DMS153 (cell line): ENCODE measurements at regions not wholly inside any gene's neighbourhood (a gene's known extent, or its start where the extent isn't known, plus 50 kb on each side); places are given as distances from the start of the nearest gene placed in this dataset.
"Not testable (repeated sequence)": the region's sequence is repeated elsewhere in the genome, so short reads cannot be mapped to it uniquely, and the experiment has no call there.

Experiments
- DNase-seq: peaks from one replicate; lab custom pipeline; 2025; lab: John Stamatoyannopoulos, UW

DNA sequence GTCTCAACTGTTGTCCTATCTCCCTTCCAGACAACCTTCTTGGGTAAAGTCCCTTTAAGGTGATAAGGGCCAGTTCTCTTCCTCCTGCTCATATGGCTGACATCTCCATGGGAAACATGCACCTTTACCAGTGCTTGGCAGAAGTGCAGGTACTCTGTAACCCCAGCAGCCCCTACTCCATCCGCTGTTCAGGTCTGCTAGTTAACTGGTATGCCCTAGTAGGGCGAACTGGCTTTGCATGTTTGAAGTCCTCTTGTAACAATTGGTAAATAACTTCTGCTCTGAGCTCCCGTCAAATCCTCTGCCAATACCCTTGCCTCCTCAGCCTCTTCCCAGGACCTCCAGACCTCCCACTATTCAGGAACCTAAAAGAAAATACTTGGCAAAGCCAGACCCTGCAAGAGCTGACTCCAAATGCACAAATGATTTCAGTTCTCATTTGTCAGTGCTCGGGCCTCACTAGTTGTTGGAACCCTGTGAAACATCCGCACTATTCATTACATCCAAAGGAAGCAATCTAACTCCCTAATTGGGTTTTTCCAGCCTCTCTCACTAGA, 703.7 kb downstream of the MAFB start:
- DNase-seq: no peak

DNA sequence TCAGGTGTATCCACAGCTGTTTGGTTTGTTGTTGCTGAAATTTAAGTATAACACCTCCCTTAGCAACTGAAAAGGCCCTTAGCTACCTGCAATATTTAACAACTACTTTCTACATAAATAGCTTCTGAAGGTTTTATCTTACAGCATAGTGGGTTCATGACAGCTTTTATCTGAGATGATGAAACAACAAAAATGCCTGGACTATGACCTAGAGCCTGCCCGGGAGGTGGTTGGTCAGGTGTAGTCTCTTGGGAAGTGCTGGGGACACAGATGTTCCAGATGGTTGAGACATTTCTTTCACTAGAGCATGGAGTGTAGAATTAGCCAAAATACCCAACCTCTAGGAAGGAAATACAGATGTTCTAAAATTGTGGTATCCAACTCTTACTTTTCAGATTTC, 705.4 kb downstream of the MAFB start:
- DNase-seq: no peak

DNA sequence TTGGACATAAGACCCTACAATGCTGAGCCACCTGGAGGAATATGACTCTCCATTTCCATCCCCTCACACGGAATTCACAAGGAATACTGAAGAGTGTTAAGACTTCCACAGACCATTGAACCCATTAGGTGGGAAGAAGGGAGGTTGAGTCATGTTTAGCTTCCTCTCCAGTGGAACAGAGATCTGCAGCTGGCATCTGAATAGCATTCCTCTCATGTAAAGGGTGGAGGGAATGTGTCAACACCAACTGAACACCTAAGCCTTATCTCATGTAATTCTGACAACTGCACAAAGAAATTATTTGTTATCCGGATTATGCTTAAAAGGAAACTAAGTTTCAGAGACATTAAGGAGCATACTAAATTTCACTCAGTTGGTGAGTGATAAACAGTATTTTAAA, 705.9 kb downstream of the MAFB start:
- DNase-seq: no peak

DNA sequence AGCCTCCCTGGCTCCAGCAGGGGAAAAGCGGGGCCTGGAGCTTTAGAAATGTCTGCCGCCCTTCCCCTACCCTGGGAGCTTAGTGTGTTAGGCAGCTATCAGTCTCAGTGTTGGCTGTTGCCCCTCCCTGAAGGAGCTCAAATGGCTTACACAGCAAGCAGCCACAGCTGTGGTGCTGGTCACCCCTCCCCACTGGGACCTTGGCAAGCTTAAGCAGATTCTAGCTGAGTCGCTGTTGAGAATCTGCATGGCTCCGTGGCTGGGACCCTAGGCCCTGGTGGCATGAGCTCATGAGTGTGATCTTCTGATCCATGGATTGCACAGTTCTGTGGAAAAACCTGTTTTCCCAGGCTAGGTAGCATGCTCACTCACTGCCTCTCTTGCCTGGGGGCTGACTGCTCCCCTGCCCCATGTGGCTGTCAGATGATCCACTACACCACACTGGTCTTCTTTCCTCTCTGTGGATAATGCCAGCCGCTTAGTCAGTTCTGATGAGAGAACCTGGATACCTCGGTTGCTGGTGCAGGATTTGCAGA, 714.0 kb downstream of the MAFB start:
- DNase-seq: no peak

DNA sequence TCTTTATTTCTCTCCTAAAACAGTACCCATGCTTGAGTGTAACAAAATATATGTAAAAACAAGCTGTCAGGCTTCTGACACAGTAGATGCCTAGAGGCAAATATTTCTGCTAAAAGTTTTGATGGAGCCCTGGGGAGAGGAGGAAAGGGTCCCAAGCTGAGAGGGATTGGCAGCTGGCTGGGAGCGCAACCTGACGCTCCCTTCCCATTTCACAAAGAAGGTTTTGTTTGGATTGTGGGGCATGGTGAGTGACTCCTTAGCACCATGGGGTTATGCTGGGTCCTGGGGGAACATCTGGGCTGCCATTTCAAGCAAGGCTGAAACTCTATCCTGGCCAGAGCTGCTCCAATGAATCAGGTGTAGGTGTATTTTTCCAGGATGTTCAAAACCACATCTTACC, 720.5 kb downstream of the MAFB start:
- DNase-seq: no peak

DNA sequence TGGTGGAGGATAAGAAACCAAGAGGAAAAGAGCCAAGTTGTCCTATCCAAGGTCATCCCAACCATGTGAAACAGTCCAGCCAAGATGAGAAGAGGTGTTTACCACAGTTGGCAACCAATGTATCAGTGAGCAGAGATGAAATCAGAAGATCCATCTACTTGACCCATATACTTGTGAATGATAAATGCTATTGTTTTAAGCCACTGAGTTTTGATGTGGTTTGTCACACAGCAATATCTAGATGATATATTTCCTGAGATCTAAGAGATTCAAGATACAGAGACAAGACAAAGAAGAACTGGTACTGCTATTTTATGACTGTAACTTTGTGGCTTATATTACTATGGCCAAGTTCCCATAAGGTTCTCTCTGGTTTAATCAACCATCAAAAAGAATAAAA, 721.2 kb downstream of the MAFB start:
- no peak for DNase-seq

DNA sequence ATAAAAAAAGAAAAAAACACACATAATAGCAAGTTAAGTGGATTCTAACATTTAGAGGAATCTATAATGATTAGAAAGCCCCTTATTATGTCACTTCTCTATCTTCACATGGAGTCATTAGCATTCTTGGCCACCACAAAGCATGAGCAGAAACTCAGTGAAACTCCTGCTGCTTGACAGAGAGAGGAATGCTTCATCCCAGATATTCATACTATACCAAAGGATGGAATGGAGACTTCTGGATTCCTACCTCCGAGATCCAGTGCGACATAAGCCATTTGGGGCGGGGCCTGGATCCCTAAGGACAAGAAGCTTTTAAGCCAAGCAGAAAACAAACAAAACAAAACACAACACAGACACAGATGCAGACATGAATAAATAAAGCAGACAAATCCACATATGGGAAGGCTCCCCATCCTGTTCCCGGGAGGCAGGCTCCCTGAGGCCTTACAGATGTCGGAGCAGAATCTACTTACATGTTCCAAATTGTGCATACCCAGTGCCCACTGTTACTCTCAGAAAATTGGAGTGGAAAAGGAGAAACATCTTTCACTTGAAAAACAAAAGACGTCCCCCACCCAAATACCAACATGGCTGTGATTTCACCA, 727.3 kb downstream of the MAFB start:
- DNase-seq: no peak

DNA sequence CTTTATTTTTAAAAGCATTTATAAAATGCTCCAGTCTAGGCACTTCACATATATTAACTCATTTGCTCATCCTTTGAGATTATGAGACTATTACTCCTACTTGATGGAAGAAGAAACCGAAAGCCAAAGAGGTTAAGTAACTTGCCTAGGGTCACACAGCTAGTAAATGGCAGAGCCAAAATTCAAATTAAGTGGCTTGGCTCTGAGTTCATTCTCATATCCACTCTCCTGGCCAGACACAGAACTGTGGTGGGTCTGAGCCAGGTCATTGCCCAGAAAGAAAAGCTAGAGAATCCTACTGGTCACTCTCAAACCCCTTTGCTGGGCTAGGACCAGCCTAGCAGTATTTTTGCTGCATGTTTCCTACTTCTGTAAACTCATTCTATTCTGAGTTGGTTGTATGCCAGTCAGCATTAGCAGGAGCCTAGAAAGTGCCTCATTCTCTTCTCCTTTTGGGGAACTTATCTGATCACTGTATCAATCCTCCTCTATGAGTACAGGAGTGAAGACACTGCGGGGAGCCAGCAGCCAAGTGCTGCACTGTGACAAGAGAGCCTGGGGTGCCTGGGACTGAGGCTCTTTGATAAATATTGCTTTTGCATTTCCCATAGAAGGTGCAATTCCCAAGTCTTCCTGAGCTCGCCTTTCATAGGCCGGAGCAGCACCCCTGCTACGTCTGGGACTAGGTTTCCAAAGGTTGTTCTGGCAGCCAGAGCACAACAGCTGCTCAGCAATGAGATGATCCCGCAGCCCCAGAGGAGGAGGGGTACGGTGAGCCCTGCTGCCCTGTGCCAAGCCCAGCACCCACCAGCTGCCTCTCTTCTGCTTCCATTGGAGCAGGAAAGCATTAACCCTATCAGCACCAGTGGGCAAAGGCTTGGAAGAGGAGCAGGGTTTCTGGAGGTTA, 728.3 kb downstream of the MAFB start:
- DNase-seq: no peak

DNA sequence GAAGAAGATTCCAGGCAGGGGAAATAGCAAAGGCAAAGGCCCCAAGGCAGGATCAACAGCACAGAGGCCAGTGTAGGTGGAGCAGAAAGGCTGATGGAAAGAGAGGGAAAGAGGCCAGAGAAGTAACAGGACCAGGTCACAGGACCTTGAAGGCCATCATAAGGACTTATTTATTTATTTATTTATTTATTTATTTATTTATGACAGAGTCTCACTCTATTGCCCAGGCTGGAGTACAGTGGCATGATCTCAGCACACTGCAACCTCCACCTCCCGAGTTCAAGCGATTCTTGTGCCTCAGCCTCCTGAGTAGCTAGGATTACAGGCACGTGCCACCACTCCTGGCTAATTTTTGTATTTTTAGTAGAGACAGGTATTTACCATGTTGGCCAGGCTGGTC, 731.1 kb downstream of the MAFB start:
- not testable (repeated sequence) for DNase-seq

DNA sequence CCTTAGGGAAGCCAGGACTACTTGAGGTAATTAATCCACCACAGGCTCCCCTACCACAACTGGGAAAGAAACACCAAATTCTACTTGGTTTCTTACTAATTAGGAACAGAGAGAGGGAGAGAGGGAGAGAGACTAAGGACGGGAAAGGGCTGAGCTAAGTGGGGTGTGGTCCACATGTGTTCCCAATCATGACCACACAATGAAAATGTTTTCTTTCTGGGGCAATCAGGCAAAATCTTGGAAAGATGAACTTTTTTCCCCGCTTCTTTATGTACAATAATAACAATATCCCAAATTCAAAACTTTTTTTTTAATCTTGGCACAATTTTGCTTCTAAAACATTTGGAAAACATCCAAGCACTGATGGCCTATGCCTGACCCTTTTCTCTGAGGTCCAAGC, 734.4 kb downstream of the MAFB start:
- DNase-seq: no peak

DNA sequence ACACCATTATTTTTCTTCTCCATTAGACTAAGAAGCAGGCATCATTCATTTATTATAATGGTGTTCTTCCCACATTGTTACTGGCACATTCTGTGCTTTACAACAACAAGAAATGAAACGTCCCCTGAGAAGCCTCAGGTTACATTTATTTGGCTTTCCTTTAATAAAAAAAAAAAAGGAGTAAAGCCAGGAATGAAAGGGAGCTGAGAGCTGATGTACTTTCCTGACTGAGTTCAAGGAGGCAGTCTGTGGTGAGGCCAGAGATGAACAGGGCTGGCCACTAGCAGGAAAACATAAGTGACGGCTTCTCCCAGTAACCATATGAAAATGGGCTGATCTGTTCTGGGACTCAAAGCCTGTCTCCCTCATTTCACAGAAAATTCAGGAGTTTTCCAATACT, 742.1 kb downstream of the MAFB start:
- DNase-seq: no peak

DNA sequence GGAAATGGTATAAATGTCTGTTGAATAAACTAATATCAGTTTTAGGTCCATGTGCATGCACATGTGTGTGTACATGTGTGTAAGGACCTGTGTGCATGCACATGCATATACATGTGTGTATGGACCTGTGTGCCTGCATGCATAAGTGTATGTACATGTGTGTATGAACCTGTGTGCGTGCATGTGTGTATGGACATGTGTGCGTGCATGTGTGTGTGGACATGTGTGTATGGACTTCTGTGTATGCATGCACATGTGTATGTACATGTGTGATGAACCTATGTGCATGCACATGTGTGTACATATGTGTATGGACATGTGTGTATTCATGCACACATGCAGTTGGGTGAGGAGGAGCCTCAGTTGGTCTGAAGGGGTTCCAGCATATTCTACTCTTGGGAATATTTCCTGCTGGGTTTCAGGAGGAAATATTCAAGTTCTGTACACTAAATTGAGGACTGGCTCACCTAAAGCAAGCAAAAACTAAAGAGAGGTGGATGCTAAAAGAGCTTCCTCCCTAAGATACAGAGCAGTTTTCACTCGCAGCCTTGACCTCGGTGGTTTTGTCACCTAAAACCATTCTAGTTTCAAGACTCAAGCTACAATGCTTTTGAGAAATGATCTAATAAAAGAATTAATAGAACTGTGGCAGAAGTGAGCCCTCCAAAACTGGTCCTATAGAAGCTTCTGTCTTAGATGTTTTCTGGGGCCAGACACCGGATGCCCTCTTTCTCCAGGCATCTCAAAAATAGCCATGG, 742.8 kb downstream of the MAFB start:
- no peak for DNase-seq

DNA sequence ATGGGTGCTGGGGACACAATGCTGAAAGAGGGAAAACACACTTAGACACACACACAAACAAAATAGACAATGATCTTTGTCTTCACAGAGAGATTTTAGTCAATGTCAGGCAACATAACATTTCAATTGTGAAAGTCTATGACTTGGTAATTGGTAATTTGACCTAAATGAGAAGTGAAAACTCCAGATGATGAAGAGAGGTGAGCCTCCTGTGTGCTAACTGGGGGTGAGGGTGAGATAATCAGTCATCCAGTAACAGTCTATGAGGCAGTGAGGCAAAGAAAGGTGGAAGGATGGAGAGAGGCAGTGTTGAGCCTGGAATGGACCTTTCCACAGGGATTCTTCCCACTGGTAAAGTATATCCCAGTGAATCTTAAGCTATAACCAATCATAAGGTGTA, 744.2 kb downstream of the MAFB start:
- DNase-seq: no peak

DNA sequence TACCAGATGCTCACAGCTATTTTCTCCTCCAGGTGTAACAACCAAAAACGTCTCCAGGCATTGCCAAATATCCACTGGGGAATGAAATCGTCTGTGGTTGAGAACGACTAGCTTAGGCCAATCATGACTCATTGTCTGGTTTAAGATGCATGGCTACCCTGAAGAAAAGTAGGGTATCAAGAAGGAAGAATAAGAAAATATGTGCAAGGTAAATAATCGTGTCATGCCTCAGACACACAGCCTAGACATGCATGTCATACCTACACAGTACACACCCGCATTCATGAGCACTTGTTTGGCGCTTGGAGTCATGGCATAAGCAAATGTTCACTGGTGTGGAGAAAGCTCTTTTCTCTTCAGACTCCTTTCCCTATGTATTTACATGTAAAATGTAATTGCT, 745.7 kb downstream of the MAFB start:
- no peak for DNase-seq

DNA sequence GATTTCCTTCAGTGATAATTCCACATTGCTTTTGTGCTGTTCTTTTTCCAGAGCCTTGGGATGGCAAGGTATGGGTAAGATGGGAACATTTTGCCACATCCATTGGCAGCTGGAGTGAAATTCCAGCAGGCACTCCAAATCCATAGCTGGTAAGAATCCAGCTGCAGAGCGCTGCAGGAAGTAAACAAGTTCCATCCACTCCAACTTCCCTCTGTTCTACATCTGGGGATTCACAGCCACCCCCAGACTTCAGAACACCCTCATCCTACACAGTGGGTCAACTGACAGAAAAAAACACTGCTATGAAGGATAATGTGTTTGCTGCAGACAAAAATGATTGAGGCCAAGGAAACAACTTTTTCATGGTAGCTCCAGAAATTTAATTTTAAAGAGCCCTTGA, 747.8 kb downstream of the MAFB start:
- DNase-seq: no peak

DNA sequence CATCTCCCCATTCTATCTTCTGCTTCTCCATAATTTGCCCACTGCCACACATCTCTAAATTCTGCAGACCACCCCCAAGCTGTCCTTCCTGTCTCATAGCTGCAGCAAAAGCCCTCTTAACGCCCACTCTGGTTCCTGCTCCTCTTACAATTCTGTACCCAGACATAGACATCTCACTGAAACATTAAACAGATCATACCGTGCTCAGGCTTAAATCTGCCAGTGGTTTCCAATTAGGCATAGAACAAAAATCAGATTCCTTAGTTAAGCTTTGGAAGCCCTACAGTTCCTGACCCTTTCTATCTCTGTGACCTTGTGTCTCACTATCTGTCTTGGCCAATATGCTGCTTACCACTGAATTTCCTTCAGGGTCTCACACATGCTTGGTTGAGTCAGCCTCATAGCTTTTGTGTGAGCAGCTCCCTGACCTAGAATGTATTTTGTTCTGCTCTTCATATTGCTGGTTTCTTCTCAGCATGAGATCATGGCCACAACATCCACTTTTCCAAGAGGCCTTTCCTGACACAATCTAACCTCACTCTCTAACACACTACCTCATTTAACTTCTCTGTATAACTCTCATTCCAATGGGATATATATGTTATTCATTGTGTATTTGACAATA, 749.7 kb downstream of the MAFB start:
- no peak for DNase-seq

DNA sequence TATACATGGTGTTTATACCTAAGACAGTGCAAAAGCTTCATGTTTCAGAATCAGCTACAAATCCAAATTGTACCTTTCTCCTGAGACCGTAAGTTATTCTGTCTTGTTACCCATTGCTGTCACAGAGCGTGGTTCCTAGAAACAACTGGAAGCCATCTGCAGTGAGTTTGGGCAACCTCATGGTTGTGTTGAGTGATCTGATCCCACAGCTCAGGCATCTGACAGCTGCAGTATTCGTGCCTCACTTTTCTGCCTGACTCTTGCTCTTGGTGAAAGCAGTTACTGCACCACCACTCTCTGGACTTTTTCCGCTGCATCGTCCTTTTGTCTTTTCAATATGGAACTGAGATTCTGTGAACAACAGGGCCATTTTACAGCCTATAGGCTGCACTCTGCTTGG, 752.6 kb downstream of the MAFB start:
- DNase-seq: no peak

DNA sequence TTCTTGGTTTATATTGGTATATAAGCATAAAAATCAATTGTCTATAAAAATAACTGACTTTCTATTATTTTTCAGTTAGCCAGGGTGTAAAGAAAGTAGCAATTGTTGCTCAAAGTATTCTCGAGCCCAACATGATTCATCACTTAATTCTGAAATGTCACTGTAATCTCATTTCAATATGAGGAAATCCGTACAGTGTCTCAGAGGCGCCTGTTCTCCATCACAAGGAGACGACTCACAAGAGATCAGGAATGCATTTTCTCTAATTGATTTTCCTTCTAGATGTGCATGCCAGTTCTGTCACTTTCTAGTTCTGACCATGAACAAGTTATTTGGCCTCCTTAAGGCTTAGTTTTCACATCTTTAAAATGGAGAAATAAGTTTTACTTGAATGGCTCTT, 753.1 kb downstream of the MAFB start:
- DNase-seq: no peak

DNA sequence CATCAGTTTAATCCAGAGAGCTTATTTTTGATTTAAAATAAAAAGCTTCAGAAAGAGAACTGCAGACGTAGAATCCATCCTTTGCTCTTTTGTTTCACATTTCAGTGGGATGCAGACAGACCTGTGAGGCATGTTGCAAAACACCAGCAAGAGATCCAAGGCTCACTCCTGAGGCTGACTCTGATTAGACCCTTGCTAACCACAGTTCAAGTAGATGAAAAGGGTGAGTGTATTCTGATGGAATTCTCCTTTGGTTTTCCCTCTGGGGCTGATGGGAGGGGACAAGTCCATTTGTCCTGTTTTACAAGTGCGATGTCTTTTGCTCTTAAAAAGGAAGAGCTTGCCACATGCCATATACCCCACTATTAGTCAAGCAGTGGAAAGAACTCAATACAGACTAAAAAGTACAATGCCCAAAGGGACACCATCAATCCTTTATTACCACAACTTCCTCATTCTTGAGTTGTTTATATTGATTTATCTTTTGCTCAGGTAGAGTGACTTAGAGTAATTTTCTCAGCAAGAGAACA, 772.7 kb downstream of the MAFB start:
- no peak for DNase-seq

DNA sequence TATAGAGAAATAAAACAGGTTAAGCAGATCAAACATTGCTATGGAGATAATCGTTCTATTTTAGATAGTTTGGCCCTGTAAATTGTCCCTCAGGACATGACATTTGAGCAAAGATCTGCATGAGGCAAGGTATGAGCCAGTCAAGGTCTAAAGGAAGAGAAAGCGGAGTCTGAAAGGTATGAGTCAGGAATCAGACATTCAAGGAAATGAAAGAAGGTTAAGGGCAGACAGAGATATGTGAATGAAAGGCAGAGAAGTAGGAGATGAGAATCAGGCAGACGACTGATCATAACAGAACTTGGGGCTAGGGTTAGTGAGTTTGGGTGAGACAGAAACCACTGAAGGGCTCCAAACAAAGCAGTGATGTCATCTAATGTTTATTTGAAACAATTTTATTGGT, 775.8 kb downstream of the MAFB start:
- DNase-seq: no peak

DNA sequence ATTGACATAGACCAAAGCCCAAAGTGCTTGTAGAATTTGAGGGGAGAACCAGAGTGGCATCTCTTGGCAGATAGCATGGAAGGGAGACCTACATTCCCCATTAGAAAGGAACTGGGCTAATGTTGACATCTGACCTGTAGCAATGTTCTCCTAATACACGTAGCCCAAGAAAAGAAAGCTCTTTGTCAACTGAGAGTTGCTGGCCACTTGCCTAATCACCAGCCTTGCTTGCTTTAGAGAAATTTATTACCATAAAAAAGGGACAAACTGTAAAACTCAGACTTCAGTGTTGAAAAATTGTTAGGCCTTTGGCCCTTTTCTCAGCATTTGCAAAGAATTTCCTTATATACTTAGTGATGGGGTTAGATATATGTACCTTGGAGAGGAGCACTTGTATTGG, 777.5 kb downstream of the MAFB start:
- DNase-seq: no peak

DNA sequence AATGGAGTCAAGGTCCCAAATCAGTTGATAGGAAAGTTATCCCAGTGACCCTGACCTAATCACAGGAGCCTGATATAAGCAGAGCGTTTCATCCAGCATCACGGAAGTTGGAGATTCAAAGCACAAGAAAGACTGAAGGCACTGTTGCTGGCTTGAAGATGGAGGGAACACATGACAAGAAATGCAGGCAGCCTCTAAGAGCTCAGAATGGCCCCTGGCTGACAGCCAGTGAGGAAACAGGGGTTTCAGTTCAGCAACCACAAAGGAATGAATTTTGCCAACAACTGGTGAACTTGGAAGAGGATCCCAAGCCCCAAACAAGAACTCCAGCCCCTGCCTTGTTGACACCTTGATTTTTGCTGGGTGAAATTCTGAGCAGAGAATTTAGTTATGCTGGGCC, 778.5 kb downstream of the MAFB start:
- DNase-seq: no peak
